GM23248 (cell line): ENCODE measurements at regions not wholly inside any gene's neighbourhood (a gene's known extent, or its start where the extent isn't known, plus 50 kb on each side); places are given as distances from the start of the nearest gene placed in this dataset.

Experiments
- EZH2 ChIP-seq: fragments of 200-600 bp; sonication (generic); IDR thresholded peaks from 2 replicates; pipeline ENCODE4 v1.6.1; 2018; ENCODE audit warnings: antibody characterized with exemption, mild to moderate bottlenecking; ENCODE audit not compliant: insufficient read depth, poor library complexity, severe bottlenecking
- EZH2phosphoT487 ChIP-seq: fragments of 200-600 bp; sonication (generic); IDR thresholded peaks from 2 replicates; pipeline ENCODE4 v1.6.1; 2018; ENCODE audit warnings: antibody characterized with exemption, moderate library complexity, mild to moderate bottlenecking, low read depth; ENCODE audit not compliant: insufficient read depth

- no peak for TF ChIP-seq EZH2
- no peak for TF ChIP-seq EZH2phosphoT487
Observed at GRCh38 chr19:34576292-34576691, 94.7 kb downstream of the WTIP start.
